ENCODE measurements at regions not wholly inside any gene's neighbourhood (a gene's known extent, or its start where the extent isn't known, plus 50 kb on each side); places are given as distances from the start of the nearest gene placed in this dataset.
"Not testable (repeated sequence)": the region's sequence is repeated elsewhere in the genome, so short reads cannot be mapped to it uniquely, and the experiment has no call there.

GRCh38 chr13:61275251-61275650 lies 140.4 kb downstream of the PCDH20 start:
- Histone ChIP-seq H3K27ac (no peak overlapping the region), H3K4me1 (no peaks in the 10 kb centered on the region), H3K9me3 (no peaks in the 10 kb centered on the region), H3K36me3 (no peaks in the 10 kb centered on the region), H3K27me3 (no peaks in the 10 kb centered on the region), H3K4me3 (no peak overlapping the region)
- intact Hi-C loops (cut with DNase I; ENCODE audit: low total_unique reads): no loop called here
- no peak for DNase-seq
- TF ChIP-seq CTCF (IDR thresholded peaks at IDR 0.05) (no peak), POLR2A (IDR thresholded peaks at IDR 0.05) (no peak)

- H3K9me3 ChIP-seq; H3K4me3 ChIP-seq; H3K4me1 ChIP-seq; H3K27ac ChIP-seq; intact Hi-C loops (cut with DNase I; ENCODE audit: low total_unique reads); H3K36me3 ChIP-seq; H3K27me3 ChIP-seq; DNase-seq: not testable (repeated sequence)
These were observed 148.8 kb downstream of the PCDH20 start for GRCh38 chr13:61266896-61267295.

- no peaks in the 10 kb centered on the region for H3K9me3 ChIP-seq
- H3K4me3 ChIP-seq: no peak overlapping the region
- no peaks in the 10 kb centered on the region for H3K36me3 ChIP-seq
- no peak for DNase-seq
- H3K4me1 ChIP-seq: no peaks in the 10 kb centered on the region
- TF ChIP-seq POLR2A (IDR thresholded peaks at IDR 0.05) (no peak), CTCF (IDR thresholded peaks at IDR 0.05) (no peak)
- no peak overlapping the region for H3K27ac ChIP-seq
- intact Hi-C loops (cut with DNase I; ENCODE audit: low total_unique reads): no loop called here
- H3K27me3 ChIP-seq: no peaks in the 10 kb centered on the region
These were observed 153.7 kb downstream of the PCDH20 start for GRCh38 chr13:61261746-61262472.

- Histone ChIP-seq H3K27ac (no peak overlapping the region), H3K27me3 (no peaks in the 10 kb centered on the region), H3K4me3 (no peak overlapping the region), H3K9me3 (no peaks in the 10 kb centered on the region), H3K4me1 (no peaks in the 10 kb centered on the region), H3K36me3 (no peaks in the 10 kb centered on the region)
- no peak for DNase-seq
- intact Hi-C loops (cut with DNase I; ENCODE audit: low total_unique reads): no loop called here
- TF ChIP-seq CTCF (IDR thresholded peaks at IDR 0.05) (no peak), POLR2A (IDR thresholded peaks at IDR 0.05) (no peak)
These were observed 157.5 kb downstream of the PCDH20 start for GRCh38 chr13:61258185-61258584.

GRCh38 chr13:61255040-61255796 lies 160.4 kb downstream of the PCDH20 start:
- H3K9me3 ChIP-seq: no peaks in the 10 kb centered on the region
- DNase-seq: no peak
- intact Hi-C loops (cut with DNase I; ENCODE audit: low total_unique reads): no loop called here
- no peak for TF ChIP-seq POLR2A (IDR thresholded peaks at IDR 0.05)
- no peak for TF ChIP-seq CTCF (IDR thresholded peaks at IDR 0.05)
- no peak overlapping the region for H3K27ac ChIP-seq
- no peaks in the 10 kb centered on the region for H3K27me3 ChIP-seq
- no peaks in the 10 kb centered on the region for H3K4me1 ChIP-seq
- H3K36me3 ChIP-seq: no peaks in the 10 kb centered on the region
- no peak overlapping the region for H3K4me3 ChIP-seq
